Prostate gland (tissue), 2 donors: ENCODE measurements at regions not wholly inside any gene's neighbourhood (a gene's known extent, or its start where the extent isn't known, plus 50 kb on each side); places are given as distances from the start of the nearest gene placed in this dataset.

ENCODE experiments used
- CTCF ChIP-seq, 4 experiments: fragments of 200-600 bp in 2 of 4; fragments of 450-650 bp in 2 of 4; sonication (generic) in 2 of 4; IDR thresholded peaks; 1 replicate in 3 of 4; 2 replicates in 1 of 4; pipeline ENCODE4 v1.5.1; 2016 to 2019; ENCODE audit warnings: antibody characterized with exemption in 4 of 4, mild to moderate bottlenecking in 2 of 4, moderate library complexity in 2 of 4
- POLR2A ChIP-seq: fragments of 450-650 bp; IDR thresholded peaks from one replicate; pipeline ENCODE4 v1.6.1; 2016; ENCODE audit warnings: antibody characterized with exemption, mild to moderate bottlenecking
- POLR2AphosphoS5 ChIP-seq: sonication (generic); formaldehyde crosslinking; IDR thresholded peaks from one replicate; pipeline ENCODE4 v1.6.1; 2017; ENCODE audit warnings: antibody characterized with exemption

GRCh38 chrX:118174516-118175098 lies 58.0 kb upstream of the KLHL13 start:
- TF ChIP-seq CTCF (IDR thresholded peaks at IDR 0.05) (no peak), POLR2AphosphoS5 (no peak), POLR2A (no peak)
